KBM-7 (cell line): ENCODE measurements at regions not wholly inside any gene's neighbourhood (a gene's known extent, or its start where the extent isn't known, plus 50 kb on each side); places are given as distances from the start of the nearest gene placed in this dataset.
"Not testable (repeated sequence)": the region's sequence is repeated elsewhere in the genome, so short reads cannot be mapped to it uniquely, and the experiment has no call there.

Experiments
- DNase-seq: peaks from one replicate; pipeline ENCODE4 v3.0.0-alpha.2; 2015
- in situ Hi-C: fragments of 300-500 bp; cut with MboI; formaldehyde crosslinking; loops from 2 replicates; pipeline ENCODE4 v1.14.3; 2020; ENCODE audit warnings: low sequenced_read_pairs, low pct_unique_long_range_greater_than_20kb, mixed read lengths

GRCh38 chr13:34181256-34181655 is 363.3 kb downstream of the RFC3 start:
- DNase-seq, in situ Hi-C loops: not testable (repeated sequence)

DNA sequence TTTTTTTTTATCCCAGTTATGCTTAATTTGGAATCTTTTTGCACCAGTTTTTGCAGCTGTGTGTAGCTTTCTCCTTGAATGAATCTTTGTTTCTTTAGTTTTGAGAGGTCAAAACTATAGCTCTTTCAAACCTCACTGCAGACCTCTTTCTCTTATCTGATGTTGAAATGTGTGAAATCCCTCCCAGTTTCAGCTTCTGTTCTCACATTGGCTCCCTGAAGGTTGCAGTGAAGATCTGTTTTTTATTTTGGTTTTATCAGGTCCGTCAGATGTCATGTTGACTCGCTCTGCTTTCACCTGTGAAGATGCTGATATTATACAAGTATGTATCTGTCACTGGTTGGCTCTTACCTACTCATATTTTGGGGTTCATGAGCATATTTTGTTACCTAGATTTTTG is 372.0 kb downstream of the RFC3 start:
- no peak for DNase-seq
- in situ Hi-C loops: no loop called here

DNA sequence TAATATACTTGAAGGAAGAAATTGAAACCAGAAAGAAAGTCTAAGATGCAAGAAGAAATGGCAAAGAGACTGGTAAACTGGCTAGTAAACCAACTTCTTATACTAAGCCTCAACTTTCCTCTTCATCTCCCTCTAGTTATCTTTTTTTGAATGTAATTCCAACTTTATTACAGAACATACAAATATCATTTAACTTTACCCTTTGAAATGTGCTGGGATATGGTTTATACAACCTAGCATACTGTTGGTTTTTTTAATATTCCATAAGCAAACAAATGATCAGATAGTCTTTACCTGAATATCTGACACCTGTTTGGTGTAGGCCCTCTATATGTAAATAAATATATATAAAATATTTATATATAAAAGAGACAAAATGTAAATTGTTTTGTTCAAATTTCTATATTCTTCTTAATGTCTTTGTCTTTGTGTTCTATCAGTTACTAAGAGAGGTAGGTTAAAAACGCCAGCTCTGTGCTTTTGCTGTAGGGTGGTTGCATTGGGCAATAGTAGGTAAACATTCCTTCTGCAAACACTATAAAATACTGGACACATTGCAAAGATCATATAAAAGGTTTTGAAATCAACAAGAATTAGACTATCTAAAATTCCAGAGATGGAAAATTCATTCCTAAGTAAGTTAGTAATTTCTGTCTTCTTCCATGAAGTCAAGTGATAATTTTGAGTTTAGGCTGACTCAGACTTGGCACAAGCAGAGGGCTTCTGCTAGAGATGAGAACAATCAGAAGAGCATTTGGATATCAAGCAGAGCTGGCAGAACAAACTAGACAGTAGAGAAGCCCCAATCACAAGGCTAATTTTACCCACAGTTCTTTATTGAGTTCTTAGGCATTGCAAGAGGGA is 383.3 kb downstream of the RFC3 start:
- in situ Hi-C loops: no loop called here

GRCh38 chr13:34207334-34207733 is 389.4 kb downstream of the RFC3 start:
- in situ Hi-C loops: no loop called here

More for the DNA sequence above, 383.3 kb downstream of the RFC3 start:
- DNase-seq: no peak

DNA sequence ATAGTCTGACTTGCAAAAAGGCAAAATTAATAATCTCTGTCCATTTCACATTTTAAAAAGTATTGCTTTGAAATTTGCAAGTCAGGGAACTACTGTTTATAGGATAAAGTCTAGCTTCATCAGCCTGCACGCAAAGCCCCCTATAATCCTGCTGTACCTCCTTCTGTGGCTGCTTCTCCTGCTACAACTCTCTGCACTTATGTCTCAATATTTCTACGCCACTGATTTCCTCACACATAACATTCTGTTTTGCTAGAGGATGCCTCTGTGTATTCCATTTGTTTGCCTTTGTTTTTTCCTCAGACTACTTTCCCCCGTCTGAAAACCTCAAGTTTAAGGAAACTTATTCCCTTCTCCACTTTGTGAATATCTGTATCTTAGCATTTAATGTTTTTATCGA is 389.9 kb downstream of the RFC3 start:
- no peak for DNase-seq
- in situ Hi-C loops: no loop called here

More at GRCh38 chr13:34207334-34207733, 389.4 kb downstream of the RFC3 start:
- no peak for DNase-seq

DNA sequence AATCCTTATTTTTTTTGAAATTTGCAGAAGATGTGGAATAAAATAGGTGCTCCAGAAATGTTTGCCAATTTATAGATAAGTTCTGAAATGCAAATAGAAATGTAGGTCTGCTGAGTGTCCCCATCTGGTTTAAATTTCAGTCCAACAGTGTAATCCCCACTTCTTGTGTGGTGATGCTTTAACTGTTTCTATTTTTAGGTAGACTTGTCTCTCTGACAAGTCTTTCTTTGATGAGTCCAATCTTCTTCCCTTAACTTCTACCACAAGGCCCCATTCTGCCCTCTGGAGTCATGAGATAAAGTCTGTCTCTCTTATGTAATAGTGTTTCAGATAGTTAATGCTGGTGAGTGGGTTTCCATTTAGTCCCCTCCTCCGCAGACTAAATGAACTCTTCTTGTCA is 390.4 kb downstream of the RFC3 start:
- DNase-seq: no peak
- in situ Hi-C loops: no loop called here

DNA sequence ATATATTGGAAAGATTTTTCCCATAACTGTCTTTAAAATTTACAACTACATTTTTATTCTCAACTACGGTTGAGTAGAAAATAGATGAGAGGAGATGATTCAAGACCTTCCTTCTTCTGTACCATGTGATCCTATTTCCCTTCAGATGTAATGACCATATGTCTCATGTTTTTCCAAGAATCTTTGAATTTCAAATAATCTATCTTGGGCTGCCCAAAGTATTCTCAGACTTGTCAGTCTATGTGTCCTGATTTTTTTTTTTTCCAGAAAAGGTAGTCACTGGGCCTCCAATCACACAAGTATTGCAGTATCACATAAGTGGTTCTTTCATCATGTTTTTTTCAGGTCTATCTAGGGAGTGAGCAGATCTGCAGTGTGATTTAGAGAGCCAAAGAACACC is 392.4 kb downstream of the RFC3 start:
- no peak for DNase-seq
- in situ Hi-C loops: no loop called here

- no peak for DNase-seq
Observed at GRCh38 chr13:34214686-34215085, 396.7 kb downstream of the RFC3 start.

DNA sequence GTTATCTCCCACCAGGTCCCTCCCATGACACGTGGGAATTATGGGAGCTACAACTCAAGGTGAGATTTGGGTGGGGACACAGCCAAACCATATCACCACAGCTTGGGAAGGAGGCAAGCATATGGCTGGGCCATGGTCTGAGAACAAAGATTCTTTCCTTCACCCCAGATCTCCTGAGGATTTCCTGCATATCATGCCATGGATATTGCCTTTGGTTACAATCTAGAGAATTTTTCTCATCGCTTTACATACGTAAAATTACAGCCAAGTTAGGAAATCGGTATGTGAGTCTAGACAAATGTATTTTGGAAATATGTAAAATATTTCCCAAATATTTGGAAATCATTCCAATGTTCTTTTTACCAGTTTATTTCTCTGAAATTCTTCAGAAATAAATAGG is 398.3 kb downstream of the RFC3 start:
- in situ Hi-C loops: no loop called here
- DNase-seq: no peak

More at GRCh38 chr13:34214686-34215085, 396.7 kb downstream of the RFC3 start:
- in situ Hi-C loops: no loop called here

DNA sequence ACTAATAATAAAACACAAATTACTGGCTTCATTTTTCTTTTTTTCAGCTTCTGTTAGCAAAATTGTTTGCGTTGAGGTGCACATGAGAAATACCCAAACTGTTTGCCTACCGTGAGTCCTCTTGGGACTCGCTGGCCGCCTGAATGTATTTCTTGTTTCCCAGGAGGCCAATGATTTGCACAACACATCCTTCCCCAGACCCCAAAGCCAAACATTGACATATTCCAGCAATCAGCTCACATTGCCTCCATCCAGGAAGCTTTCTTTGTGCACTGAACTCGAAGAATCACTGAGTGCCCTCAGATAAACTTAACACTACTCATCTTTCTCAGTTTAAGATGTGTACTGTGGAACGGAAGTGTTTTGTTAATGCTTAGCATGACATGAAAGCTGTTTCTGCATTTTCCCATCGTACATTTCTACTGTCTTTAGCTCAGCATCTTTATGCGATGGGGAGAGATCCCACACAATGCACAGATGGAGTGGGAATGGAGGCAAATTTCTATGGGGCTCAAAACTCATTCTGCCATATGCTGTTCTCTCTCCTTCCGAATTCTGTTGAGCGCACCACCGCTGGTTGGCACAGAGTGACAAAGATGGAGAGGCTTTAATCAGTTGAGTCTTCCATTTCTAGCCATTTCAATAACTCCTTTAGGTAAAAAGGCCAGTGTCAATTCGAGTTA is 399.5 kb downstream of the RFC3 start:
- in situ Hi-C loops: no loop called here
- DNase-seq: no peak

GRCh38 chr13:34223984-34224383 is 406.0 kb downstream of the RFC3 start:
- in situ Hi-C loops: no loop called here
- no peak for DNase-seq

GRCh38 chr13:34224877-34225276 is 406.9 kb downstream of the RFC3 start:
- DNase-seq: no peak
- in situ Hi-C loops: no loop called here

DNA sequence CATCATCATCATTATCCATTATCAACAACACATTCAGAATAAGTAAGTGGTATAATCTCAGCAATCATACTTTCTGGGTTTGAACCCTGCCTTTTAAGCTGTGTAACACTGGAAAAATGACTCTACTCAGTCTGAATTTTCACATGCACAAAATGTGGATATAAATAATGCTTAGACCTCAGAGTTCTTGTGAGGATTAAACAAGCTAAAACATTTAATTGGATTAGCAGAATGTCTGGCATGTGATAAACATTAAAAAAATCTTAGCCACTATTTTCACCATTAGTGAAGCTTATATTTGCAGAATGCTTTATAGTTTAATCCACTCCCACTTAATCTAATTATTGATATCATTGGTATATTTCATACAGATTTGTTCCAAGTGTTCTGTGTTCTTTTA is 412.3 kb downstream of the RFC3 start:
- no peak for DNase-seq
- in situ Hi-C loops: no loop called here

DNA sequence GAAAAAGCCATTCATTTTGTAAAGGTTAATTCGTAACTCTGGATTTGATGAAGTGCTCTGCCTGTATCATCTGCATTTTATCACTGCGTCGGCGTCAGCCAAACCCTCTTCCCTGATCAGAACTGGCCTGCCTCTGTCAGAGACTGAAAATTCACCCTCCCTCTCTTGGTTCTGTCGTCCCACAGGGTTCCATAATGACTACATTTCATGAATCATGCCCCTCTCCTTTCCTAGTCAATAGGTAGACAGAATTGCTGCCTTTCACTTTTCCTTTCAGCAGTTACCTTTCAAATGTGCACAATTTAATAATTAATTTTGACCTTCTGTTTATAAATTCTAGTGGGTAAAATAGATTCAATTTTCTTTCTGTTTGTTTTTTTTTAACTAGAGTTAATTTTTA is 423.4 kb downstream of the RFC3 start:
- no peak for DNase-seq
- in situ Hi-C loops: no loop called here

- DNase-seq: no peak
- in situ Hi-C loops: no loop called here
Observed at GRCh38 chr13:34243403-34243802, 425.5 kb downstream of the RFC3 start.

- no peak for DNase-seq
- in situ Hi-C loops: no loop called here
Observed at GRCh38 chr13:34246511-34246910, 428.6 kb downstream of the RFC3 start.

GRCh38 chr13:34247596-34247995 is 429.6 kb downstream of the RFC3 start:
- DNase-seq: no peak
- in situ Hi-C loops: no loop called here

- in situ Hi-C loops: no loop called here
- DNase-seq: no peak
Observed at GRCh38 chr13:34249546-34250039, 431.6 kb downstream of the RFC3 start.

DNA sequence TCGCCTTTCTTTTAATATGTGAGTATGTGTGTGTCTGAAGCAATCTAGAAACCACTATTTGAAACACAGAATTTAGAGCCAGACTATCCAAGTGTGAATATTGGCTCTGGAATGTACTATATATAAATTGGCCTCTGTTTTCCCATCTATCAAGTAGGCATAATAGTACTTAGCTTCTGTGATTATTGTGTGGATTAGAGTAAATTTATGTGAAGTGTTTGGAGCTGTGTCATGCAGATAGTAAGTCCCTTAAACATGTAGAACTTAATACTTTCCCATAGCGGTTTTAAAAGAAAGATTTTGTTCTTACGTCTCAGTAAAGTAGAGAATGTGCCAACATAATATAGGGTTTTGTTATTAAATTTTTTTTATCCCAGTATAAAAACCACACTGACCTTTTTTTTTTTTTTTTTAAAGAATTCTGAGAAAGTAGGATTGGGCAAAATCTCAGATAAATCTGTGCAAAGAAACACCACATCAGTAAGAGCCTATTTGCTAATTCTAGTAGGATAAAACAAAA is 432.3 kb downstream of the RFC3 start:
- in situ Hi-C loops: no loop called here

GRCh38 chr13:34254366-34254765 is 436.4 kb downstream of the RFC3 start:
- in situ Hi-C loops: no loop called here
- DNase-seq: no peak

More for the DNA sequence above, 432.3 kb downstream of the RFC3 start:
- DNase-seq: no peak
